HEK293 (cell line): ENCODE measurements at regions not wholly inside any gene's neighbourhood (a gene's known extent, or its start where the extent isn't known, plus 50 kb on each side); places are given as distances from the start of the nearest gene placed in this dataset.

Experiments
- BCL11A ChIP-seq: fragments of 450-650 bp; formaldehyde crosslinking; IDR thresholded peaks from 2 replicates; pipeline ENCODE4 v1.5.1; 2016; ENCODE audit warnings: low read depth, missing biosample characterization, missing genetic modification characterization
- EGR2 ChIP-seq: fragments of 450-650 bp; formaldehyde crosslinking; IDR thresholded peaks from 2 replicates; pipeline ENCODE4 v1.5.1; 2016; ENCODE audit warnings: low read depth, missing biosample characterization, missing genetic modification characterization
- KLF1 ChIP-seq: fragments of 450-650 bp; formaldehyde crosslinking; IDR thresholded peaks from 2 replicates; pipeline ENCODE4 v1.5.1; 2016; ENCODE audit warnings: missing biosample characterization, missing genetic modification characterization
- KLF7 ChIP-seq: fragments of 450-650 bp; formaldehyde crosslinking; IDR thresholded peaks from 2 replicates; pipeline ENCODE4 v1.5.1; 2016; ENCODE audit warnings: missing biosample characterization, missing genetic modification characterization, borderline replicate concordance
- KLF9 ChIP-seq: fragments of 450-650 bp; formaldehyde crosslinking; IDR thresholded peaks from 2 replicates; pipeline ENCODE4 v1.5.1; 2016; ENCODE audit warnings: missing biosample characterization, missing genetic modification characterization, low read depth
- REPIN1 ChIP-seq: fragments of 450-650 bp; formaldehyde crosslinking; IDR thresholded peaks from 2 replicates; pipeline ENCODE4 v1.5.1; 2017; ENCODE audit warnings: missing biosample characterization, missing genetic modification characterization, low read depth
- SCRT2 ChIP-seq: fragments of 450-650 bp; formaldehyde crosslinking; IDR thresholded peaks from 2 replicates; pipeline ENCODE4 v1.5.1; 2016; ENCODE audit warnings: missing biosample characterization, missing genetic modification characterization
- WT1 ChIP-seq: fragments of 450-650 bp; formaldehyde crosslinking; IDR thresholded peaks from 2 replicates; pipeline ENCODE4 v1.5.1; 2016; ENCODE audit warnings: missing biosample characterization, missing genetic modification characterization
- YY1 ChIP-seq: fragments of 450-650 bp; formaldehyde crosslinking; IDR thresholded peaks from 2 replicates; pipeline ENCODE4 v1.5.1; 2018; ENCODE audit warnings: missing biosample characterization, missing genetic modification characterization
- ZBTB17 ChIP-seq: fragments of 450-650 bp; formaldehyde crosslinking; IDR thresholded peaks from 2 replicates; pipeline ENCODE4 v1.5.1; 2016; ENCODE audit warnings: missing biosample characterization, missing genetic modification characterization
- ZNF114 ChIP-seq: fragments of 450-650 bp; formaldehyde crosslinking; IDR thresholded peaks from 2 replicates; pipeline ENCODE4 v1.5.0; 2017; ENCODE audit warnings: missing biosample characterization, missing genetic modification characterization
- ZNF138 ChIP-seq: fragments of 450-650 bp; formaldehyde crosslinking; IDR thresholded peaks from 2 replicates; pipeline ENCODE4 v1.5.1; 2016; ENCODE audit warnings: missing biosample characterization, missing genetic modification characterization, borderline replicate concordance
- ZNF19 ChIP-seq: fragments of 450-650 bp; formaldehyde crosslinking; IDR thresholded peaks from 2 replicates; pipeline ENCODE4; 2016; ENCODE audit warnings: missing biosample characterization, missing genetic modification characterization, low read depth
- ZNF302 ChIP-seq: fragments of 450-650 bp; formaldehyde crosslinking; IDR thresholded peaks from 2 replicates; pipeline ENCODE4 v1.5.1; 2016; ENCODE audit warnings: missing biosample characterization, missing genetic modification characterization, low read depth
- ZNF311 ChIP-seq: fragments of 450-650 bp; formaldehyde crosslinking; IDR thresholded peaks from 2 replicates; pipeline ENCODE4 v1.5.1; 2017; ENCODE audit warnings: missing biosample characterization, missing genetic modification characterization, borderline replicate concordance
- ZNF350 ChIP-seq: fragments of 450-650 bp; formaldehyde crosslinking; IDR thresholded peaks from 2 replicates; pipeline ENCODE4 v1.5.0; 2017; ENCODE audit warnings: missing biosample characterization, mild to moderate bottlenecking, missing genetic modification characterization
- ZNF529 ChIP-seq: fragments of 450-650 bp; formaldehyde crosslinking; IDR thresholded peaks from 2 replicates; pipeline ENCODE4 v1.5.1; 2017; ENCODE audit warnings: missing genetic modification characterization, missing biosample characterization; ENCODE audit not compliant: insufficient replicate concordance
- ZNF544 ChIP-seq: fragments of 450-650 bp; formaldehyde crosslinking; IDR thresholded peaks from 2 replicates; pipeline ENCODE4 v1.5.0; 2017; ENCODE audit warnings: missing biosample characterization, missing genetic modification characterization
- ZNF561 ChIP-seq: fragments of 450-650 bp; IDR thresholded peaks from 2 replicates; pipeline ENCODE4 v1.5.1; 2018; ENCODE audit warnings: missing biosample characterization, missing genetic modification characterization, borderline replicate concordance
- ZNF596 ChIP-seq: fragments of 450-650 bp; IDR thresholded peaks from 2 replicates; pipeline ENCODE4 v1.5.0; 2018; ENCODE audit warnings: missing biosample characterization, mild to moderate bottlenecking, missing genetic modification characterization, moderate library complexity
- ZNF623 ChIP-seq: fragments of 450-650 bp; formaldehyde crosslinking; IDR thresholded peaks from 2 replicates; pipeline ENCODE4 v1.5.1; 2016; ENCODE audit warnings: missing biosample characterization, missing genetic modification characterization
- ZNF664 ChIP-seq: fragments of 450-650 bp; formaldehyde crosslinking; IDR thresholded peaks from 2 replicates; pipeline ENCODE4 v1.5.1; 2016; ENCODE audit warnings: missing biosample characterization, missing genetic modification characterization
- ZNF777 ChIP-seq: fragments of 450-650 bp; formaldehyde crosslinking; IDR thresholded peaks from 2 replicates; pipeline ENCODE4 v1.5.1; 2017; ENCODE audit warnings: missing biosample characterization, missing genetic modification characterization, borderline replicate concordance
- ZNF792 ChIP-seq: fragments of 450-650 bp; formaldehyde crosslinking; IDR thresholded peaks from 2 replicates; pipeline ENCODE4 v1.5.1; 2016; ENCODE audit warnings: missing biosample characterization, missing genetic modification characterization
- TF ChIP-seq, protein P1 (sequence below): fragments of 450-650 bp; formaldehyde crosslinking; IDR thresholded peaks from 2 replicates; pipeline ENCODE4 v1.5.0; 2017; ENCODE audit warnings: missing biosample characterization, missing genetic modification characterization, borderline replicate concordance
- TF ChIP-seq, protein P2 (sequence below): fragments of 450-650 bp; formaldehyde crosslinking; IDR thresholded peaks from 2 replicates; pipeline ENCODE4 v1.5.1; 2016; ENCODE audit warnings: missing biosample characterization, missing genetic modification characterization
- TF ChIP-seq, protein P3 (sequence below): fragments of 450-650 bp; formaldehyde crosslinking; IDR thresholded peaks from 2 replicates; pipeline ENCODE4 v1.5.1; 2016; ENCODE audit warnings: missing biosample characterization, missing genetic modification characterization
- TF ChIP-seq, protein P4 (sequence below): fragments of 450-650 bp; formaldehyde crosslinking; IDR thresholded peaks from 2 replicates; pipeline ENCODE4 v1.5.1; 2017; ENCODE audit warnings: missing biosample characterization, mild to moderate bottlenecking, missing genetic modification characterization, moderate library complexity
- TF ChIP-seq, protein P5 (sequence below): fragments of 450-650 bp; formaldehyde crosslinking; IDR thresholded peaks from 2 replicates; pipeline ENCODE4 v1.5.1; 2016; ENCODE audit warnings: missing biosample characterization, missing genetic modification characterization, low read depth
- TF ChIP-seq, protein P6 (sequence below): fragments of 450-650 bp; formaldehyde crosslinking; IDR thresholded peaks from 2 replicates; pipeline ENCODE4 v1.5.1; 2016; ENCODE audit warnings: missing biosample characterization, missing genetic modification characterization

DNA sequence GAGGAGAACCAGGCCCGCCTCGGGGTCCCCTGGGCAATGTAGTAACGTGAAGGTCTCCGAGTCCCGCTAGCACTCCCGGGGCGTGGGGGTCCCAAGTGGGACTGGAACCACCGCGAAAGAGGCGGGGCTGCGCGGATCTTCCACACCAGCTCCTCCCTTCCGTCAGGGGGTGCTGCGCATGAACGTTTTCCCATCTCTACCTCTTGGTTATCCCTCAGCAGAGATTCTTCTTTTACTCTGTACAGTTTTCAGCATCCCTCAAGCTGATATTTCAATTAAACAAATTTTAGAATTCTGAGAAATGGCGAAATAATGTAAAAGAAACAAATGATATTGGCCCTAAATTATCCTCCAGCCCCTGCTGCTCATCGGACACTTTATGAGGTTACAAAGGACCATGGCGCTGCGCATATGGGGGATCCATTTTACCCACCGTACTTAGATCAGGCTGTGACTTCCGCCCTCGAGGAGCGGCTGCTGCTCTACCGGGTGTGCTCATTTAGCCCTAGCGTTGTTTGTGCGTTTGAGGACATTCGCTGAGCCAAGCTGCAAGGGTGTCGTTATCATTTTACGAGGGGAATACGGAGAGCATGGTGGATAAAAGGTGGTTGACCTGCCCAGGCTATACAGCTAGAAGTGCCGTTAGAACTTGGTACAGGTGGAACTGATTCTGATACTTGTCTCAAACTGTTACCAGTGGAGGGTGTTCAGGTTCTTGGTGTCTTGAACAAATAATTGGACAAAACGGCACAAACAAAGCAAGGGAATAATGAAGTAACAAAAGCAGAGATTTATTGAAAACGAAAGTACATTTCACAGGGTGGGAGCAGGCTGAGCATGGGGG, 75.2 kb upstream of the CHD6 start (continued):
- TF ChIP-seq KLF7 (tag by site-specific recombination) (peak; percentile 57; the same call in 1 of the 2 replicates), EGR2 (tag by site-specific recombination) (no peak), REPIN1 (tag by site-specific recombination) (no peak; the same call in 1 of the 2 replicates), ZNF311 (tag by site-specific recombination) (no peak), ZBTB17 (peak; percentile 85), ZNF623 (tag by site-specific recombination) (no peak), SCRT2 (tag by site-specific recombination) (0 out of 2 replicates have a peak, but pooled peaks have one; percentile 20), ZNF596 (tag by site-specific recombination) (no peak), ZNF114 (no peak), BCL11A (tag by site-specific recombination) (no peak), ZNF561 (tag by site-specific recombination) (peak; percentile 88), ZNF529 (peak; percentile 19), KLF1 (tag by site-specific recombination) (no peak), ZNF777 (tag by site-specific recombination) (0 out of 2 replicates have a peak, but pooled peaks have one; percentile 23), ZNF19 (tag by site-specific recombination) (no peak), ZNF792 (tag by site-specific recombination) (no peak), WT1 (tag by site-specific recombination) (0 out of 2 replicates have a peak, but pooled peaks have one; percentile 25), ZNF350 (tag by site-specific recombination) (no peak), ZNF138 (tag by site-specific recombination) (no peak), ZNF664 (tag by site-specific recombination) (peak; percentile 54; the same call in 1 of the 2 replicates), ZNF544 (tag by site-specific recombination) (no peak), YY1 (peak; percentile 100), KLF9 (tag by site-specific recombination) (peak; percentile 38; the same call in 1 of the 2 replicates), ZNF302 (tag by site-specific recombination) (no peak)
- TF ChIP-seq, protein P1, sequence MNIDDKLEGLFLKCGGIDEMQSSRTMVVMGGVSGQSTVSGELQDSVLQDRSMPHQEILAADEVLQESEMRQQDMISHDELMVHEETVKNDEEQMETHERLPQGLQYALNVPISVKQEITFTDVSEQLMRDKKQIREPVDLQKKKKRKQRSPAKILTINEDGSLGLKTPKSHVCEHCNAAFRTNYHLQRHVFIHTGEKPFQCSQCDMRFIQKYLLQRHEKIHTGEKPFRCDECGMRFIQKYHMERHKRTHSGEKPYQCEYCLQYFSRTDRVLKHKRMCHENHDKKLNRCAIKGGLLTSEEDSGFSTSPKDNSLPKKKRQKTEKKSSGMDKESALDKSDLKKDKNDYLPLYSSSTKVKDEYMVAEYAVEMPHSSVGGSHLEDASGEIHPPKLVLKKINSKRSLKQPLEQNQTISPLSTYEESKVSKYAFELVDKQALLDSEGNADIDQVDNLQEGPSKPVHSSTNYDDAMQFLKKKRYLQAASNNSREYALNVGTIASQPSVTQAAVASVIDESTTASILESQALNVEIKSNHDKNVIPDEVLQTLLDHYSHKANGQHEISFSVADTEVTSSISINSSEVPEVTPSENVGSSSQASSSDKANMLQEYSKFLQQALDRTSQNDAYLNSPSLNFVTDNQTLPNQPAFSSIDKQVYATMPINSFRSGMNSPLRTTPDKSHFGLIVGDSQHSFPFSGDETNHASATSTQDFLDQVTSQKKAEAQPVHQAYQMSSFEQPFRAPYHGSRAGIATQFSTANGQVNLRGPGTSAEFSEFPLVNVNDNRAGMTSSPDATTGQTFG: no peak
- TF ChIP-seq, protein P2, sequence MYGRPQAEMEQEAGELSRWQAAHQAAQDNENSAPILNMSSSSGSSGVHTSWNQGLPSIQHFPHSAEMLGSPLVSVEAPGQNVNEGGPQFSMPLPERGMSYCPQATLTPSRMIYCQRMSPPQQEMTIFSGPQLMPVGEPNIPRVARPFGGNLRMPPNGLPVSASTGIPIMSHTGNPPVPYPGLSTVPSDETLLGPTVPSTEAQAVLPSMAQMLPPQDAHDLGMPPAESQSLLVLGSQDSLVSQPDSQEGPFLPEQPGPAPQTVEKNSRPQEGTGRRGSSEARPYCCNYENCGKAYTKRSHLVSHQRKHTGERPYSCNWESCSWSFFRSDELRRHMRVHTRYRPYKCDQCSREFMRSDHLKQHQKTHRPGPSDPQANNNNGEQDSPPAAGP (tag by site-specific recombination): peak; percentile 78
- TF ChIP-seq, protein P3, sequence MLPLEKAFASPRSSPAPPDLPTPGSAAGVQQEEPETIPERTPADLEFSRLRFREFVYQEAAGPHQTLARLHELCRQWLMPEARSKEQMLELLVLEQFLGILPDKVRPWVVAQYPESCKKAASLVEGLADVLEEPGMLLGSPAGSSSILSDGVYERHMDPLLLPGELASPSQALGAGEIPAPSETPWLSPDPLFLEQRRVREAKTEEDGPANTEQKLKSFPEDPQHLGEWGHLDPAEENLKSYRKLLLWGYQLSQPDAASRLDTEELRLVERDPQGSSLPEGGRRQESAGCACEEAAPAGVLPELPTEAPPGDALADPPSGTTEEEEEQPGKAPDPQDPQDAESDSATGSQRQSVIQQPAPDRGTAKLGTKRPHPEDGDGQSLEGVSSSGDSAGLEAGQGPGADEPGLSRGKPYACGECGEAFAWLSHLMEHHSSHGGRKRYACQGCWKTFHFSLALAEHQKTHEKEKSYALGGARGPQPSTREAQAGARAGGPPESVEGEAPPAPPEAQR (tag by site-specific recombination): peak; percentile 83
- TF ChIP-seq, protein P4, sequence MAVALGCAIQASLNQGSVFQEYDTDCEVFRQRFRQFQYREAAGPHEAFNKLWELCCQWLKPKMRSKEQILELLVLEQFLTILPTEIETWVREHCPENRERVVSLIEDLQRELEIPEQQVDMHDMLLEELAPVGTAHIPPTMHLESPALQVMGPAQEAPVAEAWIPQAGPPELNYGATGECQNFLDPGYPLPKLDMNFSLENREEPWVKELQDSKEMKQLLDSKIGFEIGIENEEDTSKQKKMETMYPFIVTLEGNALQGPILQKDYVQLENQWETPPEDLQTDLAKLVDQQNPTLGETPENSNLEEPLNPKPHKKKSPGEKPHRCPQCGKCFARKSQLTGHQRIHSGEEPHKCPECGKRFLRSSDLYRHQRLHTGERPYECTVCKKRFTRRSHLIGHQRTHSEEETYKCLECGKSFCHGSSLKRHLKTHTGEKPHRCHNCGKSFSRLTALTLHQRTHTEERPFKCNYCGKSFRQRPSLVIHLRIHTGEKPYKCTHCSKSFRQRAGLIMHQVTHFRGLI (tag by site-specific recombination): peak; percentile 50; the same call in 1 of the 2 replicates
- TF ChIP-seq, protein P5, sequence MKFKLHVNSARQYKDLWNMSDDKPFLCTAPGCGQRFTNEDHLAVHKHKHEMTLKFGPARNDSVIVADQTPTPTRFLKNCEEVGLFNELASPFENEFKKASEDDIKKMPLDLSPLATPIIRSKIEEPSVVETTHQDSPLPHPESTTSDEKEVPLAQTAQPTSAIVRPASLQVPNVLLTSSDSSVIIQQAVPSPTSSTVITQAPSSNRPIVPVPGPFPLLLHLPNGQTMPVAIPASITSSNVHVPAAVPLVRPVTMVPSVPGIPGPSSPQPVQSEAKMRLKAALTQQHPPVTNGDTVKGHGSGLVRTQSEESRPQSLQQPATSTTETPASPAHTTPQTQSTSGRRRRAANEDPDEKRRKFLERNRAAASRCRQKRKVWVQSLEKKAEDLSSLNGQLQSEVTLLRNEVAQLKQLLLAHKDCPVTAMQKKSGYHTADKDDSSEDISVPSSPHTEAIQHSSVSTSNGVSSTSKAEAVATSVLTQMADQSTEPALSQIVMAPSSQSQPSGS (tag by site-specific recombination): no peak
- TF ChIP-seq, protein P6, sequence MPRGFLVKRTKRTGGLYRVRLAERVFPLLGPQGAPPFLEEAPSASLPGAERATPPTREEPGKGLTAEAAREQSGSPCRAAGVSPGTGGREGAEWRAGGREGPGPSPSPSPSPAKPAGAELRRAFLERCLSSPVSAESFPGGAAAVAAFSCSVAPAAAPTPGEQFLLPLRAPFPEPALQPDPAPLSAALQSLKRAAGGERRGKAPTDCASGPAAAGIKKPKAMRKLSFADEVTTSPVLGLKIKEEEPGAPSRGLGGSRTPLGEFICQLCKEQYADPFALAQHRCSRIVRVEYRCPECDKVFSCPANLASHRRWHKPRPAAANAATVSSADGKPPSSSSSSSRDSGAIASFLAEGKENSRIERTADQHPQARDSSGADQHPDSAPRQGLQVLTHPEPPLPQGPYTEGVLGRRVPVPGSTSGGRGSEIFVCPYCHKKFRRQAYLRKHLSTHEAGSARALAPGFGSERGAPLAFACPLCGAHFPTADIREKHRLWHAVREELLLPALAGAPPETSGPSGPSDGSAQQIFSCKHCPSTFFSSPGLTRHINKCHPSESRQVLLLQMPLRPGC: 0 out of 2 replicates have a peak, but pooled peaks have one; percentile 15
